NB4 (cell line): ENCODE measurements at regions not wholly inside any gene's neighbourhood (a gene's known extent, or its start where the extent isn't known, plus 50 kb on each side); places are given as distances from the start of the nearest gene placed in this dataset.

Experiments
- DNase-seq: peaks from one replicate; pipeline ENCODE4 v3.0.0; 2010; ENCODE audit warnings: low read depth
- H3K4me3 ChIP-seq: one replicate; pipeline ENCODE4 v1.5.1; 2011; ENCODE audit warnings: mild to moderate bottlenecking, low read depth, low read length, moderate library complexity
- CTCF ChIP-seq: IDR thresholded peaks from one replicate; pipeline ENCODE4 v1.5.1; 2012; ENCODE audit warnings: low read depth, low read length
- MAX ChIP-seq: IDR thresholded peaks from 2 replicates; pipeline ENCODE4 v1.6.1; 2011; ENCODE audit warnings: low read depth, low read length
- MYC ChIP-seq: IDR thresholded peaks from 2 replicates; pipeline ENCODE4 v1.6.1; 2011; ENCODE audit warnings: low read depth, low read length
- POLR2A ChIP-seq: IDR thresholded peaks from 2 replicates; pipeline ENCODE4 v1.6.1; 2011; ENCODE audit warnings: mild to moderate bottlenecking; ENCODE audit not compliant: insufficient read length; ENCODE audit errors: extremely low read depth

- no peak overlapping the region for H3K4me3 ChIP-seq
- TF ChIP-seq MAX (no peak), MYC (no peak), POLR2A (no peak), CTCF (no peak)
- no peak for DNase-seq
Measured at GRCh38 chr1:238474263-238474662, 583.5 kb upstream of the ZP4 start.

DNA sequence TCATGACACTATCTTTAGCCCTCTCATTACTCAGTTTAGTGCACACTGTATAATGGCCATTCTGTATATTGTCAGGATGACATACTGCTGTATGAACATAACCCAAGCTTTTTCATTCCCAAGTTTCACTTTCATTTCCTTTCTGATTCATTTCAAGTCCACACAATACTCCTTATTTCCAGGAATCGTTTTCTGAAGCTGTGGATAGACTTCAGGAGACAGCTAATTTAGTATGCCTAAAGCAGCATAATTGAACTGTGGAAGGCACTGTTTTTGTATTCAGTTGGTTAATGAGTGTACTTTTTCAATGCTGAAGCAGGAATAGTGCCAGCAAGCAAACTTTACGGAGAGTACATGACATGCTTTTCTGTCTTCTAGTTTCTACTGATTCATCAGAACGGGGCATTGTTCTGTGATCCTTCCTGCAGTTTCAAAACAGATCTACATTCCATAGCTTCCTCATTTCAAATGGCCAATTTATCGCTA lies 578.5 kb upstream of the ZP4 start:
- H3K4me3 ChIP-seq: no peak overlapping the region
- DNase-seq: no peak
- TF ChIP-seq CTCF (no peak), POLR2A (no peak), MYC (no peak), MAX (no peak)

DNA sequence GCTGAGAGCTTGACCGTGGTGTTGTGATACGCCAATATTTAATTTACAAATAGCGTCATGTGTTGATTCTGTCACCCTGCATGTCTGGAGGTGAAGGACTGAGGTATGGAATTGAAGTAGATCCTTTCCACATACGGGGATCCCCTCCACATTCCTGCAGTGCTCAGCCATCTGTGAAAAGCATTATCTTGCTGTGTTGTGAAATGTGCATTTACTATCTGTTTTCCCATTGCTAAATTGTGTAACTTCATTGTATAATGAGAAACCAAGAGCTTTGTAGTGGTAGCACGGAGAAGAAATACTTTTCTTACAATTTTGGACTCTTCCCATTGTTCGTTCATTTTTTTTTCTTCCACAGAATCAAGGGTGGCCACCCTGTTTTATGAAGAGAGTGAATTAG lies 577.3 kb upstream of the ZP4 start:
- H3K4me3 ChIP-seq: no peak overlapping the region
- TF ChIP-seq MAX (no peak), POLR2A (no peak), MYC (no peak), CTCF (no peak)
- DNase-seq: no peak

GRCh38 chr1:238466459-238466858 lies 575.7 kb upstream of the ZP4 start:
- no peak overlapping the region for H3K4me3 ChIP-seq
- no peak for DNase-seq
- TF ChIP-seq MYC: no peak

- DNase-seq: no peak
- no peak overlapping the region for H3K4me3 ChIP-seq
- TF ChIP-seq MAX (no peak), CTCF (no peak), POLR2A (no peak), MYC (no peak)
Measured at GRCh38 chr1:238465449-238465848, 574.7 kb upstream of the ZP4 start.

DNA sequence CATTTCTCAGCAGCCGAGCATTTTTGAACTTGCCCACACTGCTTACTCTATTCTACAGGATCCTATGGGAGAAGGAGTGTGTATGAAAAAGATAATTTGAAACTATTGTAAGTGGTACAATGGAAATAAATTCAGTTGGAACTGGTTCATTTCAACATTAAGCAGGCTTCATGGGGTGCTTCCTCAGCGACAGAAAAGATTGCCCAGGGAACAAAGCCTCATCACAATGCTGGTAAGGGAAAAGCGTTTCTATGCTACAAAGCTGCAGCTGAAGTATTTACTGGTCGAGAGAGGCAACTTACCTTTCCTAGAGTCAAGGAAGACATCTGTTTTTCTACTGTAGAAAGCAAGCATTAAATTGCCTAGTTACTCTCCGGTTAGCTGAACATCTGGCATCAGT lies 568.2 kb upstream of the ZP4 start:
- DNase-seq: no peak
- H3K4me3 ChIP-seq: no peak overlapping the region
- no peak for TF ChIP-seq MAX
- no peak for TF ChIP-seq MYC
- no peak for TF ChIP-seq CTCF

GRCh38 chr1:238457610-238458009 lies 566.9 kb upstream of the ZP4 start:
- H3K4me3 ChIP-seq: no peak overlapping the region
- no peak for DNase-seq
- no peak for TF ChIP-seq MAX
- no peak for TF ChIP-seq POLR2A
- TF ChIP-seq MYC: no peak
- no peak for TF ChIP-seq CTCF
